GM23338 (cell line): ENCODE measurements at regions not wholly inside any gene's neighbourhood (a gene's known extent, or its start where the extent isn't known, plus 50 kb on each side); places are given as distances from the start of the nearest gene placed in this dataset. TPM values are rescaled to one million over a fixed set of nuclear protein-coding genes. Genes with fewer than 3 reads are reported as not detected.

Experiments
- ATAC-seq: fragments of 200-7000 bp; cut with Tn5 transposase; 3 replicates; pipeline ENCODE4 v1.9.1; 2020
- DNase-seq: peaks from one replicate; pipeline ENCODE4 v3.0.0-alpha.2; 2015; ENCODE audit warnings: low spot score
- H2AFZ ChIP-seq: fragments of 200-600 bp; sonication (generic); 2 replicates; pipeline ENCODE4 v1.8.0; 2016; ENCODE audit warnings: antibody characterized with exemption, mild to moderate bottlenecking, moderate library complexity
- H3F3A ChIP-seq: fragments of 200-600 bp; sonication (generic); replicated peaks from 2 replicates; pipeline ENCODE4 v1.8.0; 2017; ENCODE audit warnings: antibody characterized with exemption, mixed run types, low read depth
- H3K27ac ChIP-seq: fragments of 200-600 bp; sonication (generic); 2 replicates; pipeline ENCODE4 v1.6.1; 2016; ENCODE audit warnings: low read depth
- H3K27me3 ChIP-seq: fragments of 200-600 bp; sonication (generic); 2 replicates; pipeline ENCODE4 v1.8.0; 2016; ENCODE audit warnings: mild to moderate bottlenecking, mixed run types, moderate library complexity; ENCODE audit not compliant: insufficient read depth
- H3K36me3 ChIP-seq: fragments of 200-600 bp; sonication (generic); 2 replicates; pipeline ENCODE4 v1.8.0; 2016; ENCODE audit warnings: mild to moderate bottlenecking; ENCODE audit not compliant: insufficient read depth
- H3K4me1 ChIP-seq: fragments of 200-600 bp; sonication (generic); 2 replicates; pipeline ENCODE4 v1.8.0; 2016; ENCODE audit warnings: mild to moderate bottlenecking, moderate library complexity; ENCODE audit not compliant: insufficient read depth
- H3K4me2 ChIP-seq: fragments of 200-600 bp; sonication (generic); 2 replicates; pipeline ENCODE4 v1.7.1; 2017; ENCODE audit warnings: mixed run types
- H3K4me3 ChIP-seq: fragments of 200-600 bp; sonication (generic); 2 replicates; pipeline ENCODE4 v1.6.1; 2016; ENCODE audit warnings: mixed run types
- H3K79me2 ChIP-seq: fragments of 200-600 bp; sonication (generic); replicated peaks from 2 replicates; pipeline ENCODE4 v1.8.0; 2017; ENCODE audit warnings: mild to moderate bottlenecking; ENCODE audit not compliant: insufficient read depth
- H3K9me2 ChIP-seq: fragments of 200-600 bp; sonication (generic); 2 replicates; pipeline ENCODE4 v1.8.0; 2017; ENCODE audit not compliant: insufficient read depth
- H4K20me1 ChIP-seq: fragments of 200-600 bp; sonication (generic); replicated peaks from 2 replicates; pipeline ENCODE4 v1.8.0; 2017; ENCODE audit warnings: mild to moderate bottlenecking; ENCODE audit not compliant: insufficient read depth
- H3K27ac Mint-ChIP-seq: 2 replicates; pipeline ENCODE4 v1.8.0; 2020; ENCODE audit warnings: inconsistent platforms, mild to moderate bottlenecking, moderate library complexity, mixed read lengths
- H3K27me3 Mint-ChIP-seq: 3 replicates; pipeline ENCODE4 v1.8.0; 2022; ENCODE audit warnings: low read depth, mild to moderate bottlenecking, moderate library complexity, mixed read lengths, inconsistent platforms; ENCODE audit not compliant: insufficient read depth, poor library complexity
- H3K36me3 Mint-ChIP-seq: 3 replicates; pipeline ENCODE4 v1.8.0; 2021; ENCODE audit warnings: low read depth, mild to moderate bottlenecking, inconsistent platforms, moderate library complexity, mixed read lengths
- H3K4me1 Mint-ChIP-seq: 3 replicates; pipeline ENCODE4 v1.8.0; 2020; ENCODE audit warnings: mild to moderate bottlenecking, inconsistent platforms, mixed read lengths
- H3K4me3 Mint-ChIP-seq: 3 replicates; pipeline ENCODE4 v1.8.0; 2021; ENCODE audit warnings: moderate library complexity, mild to moderate bottlenecking, inconsistent platforms, mixed read lengths
- H3K9me3 Mint-ChIP-seq: 3 replicates; pipeline ENCODE4 v1.8.0; 2020; ENCODE audit warnings: moderate library complexity, mild to moderate bottlenecking, inconsistent platforms, mixed read lengths
- EZH2 ChIP-seq: fragments of 200-600 bp; sonication (generic); IDR thresholded peaks from one replicate; pipeline ENCODE4 v1.8.0; 2017; ENCODE audit warnings: antibody characterized with exemption, mild to moderate bottlenecking, low read depth; ENCODE audit not compliant: unreplicated experiment
- JUNB ChIP-seq: IDR thresholded peaks from one replicate; pipeline ENCODE4 v1.6.1; 2016; ENCODE audit warnings: antibody characterized with exemption; ENCODE audit not compliant: unreplicated experiment
- NANOG ChIP-seq: IDR thresholded peaks from 2 replicates; pipeline ENCODE4 v1.6.1; 2016; ENCODE audit warnings: antibody characterized with exemption, borderline replicate concordance
- STAT1 ChIP-seq: IDR thresholded peaks from one replicate; pipeline ENCODE4 v1.6.1; 2016; ENCODE audit warnings: antibody characterized with exemption; ENCODE audit not compliant: unreplicated experiment
- microRNA counts: library from miRNA; unstranded; fragments of <30 nt; microRNA quantifications from one replicate; lab custom pipeline; 2017
- microRNA-seq: library from miRNA; unstranded; fragments of <30 nt; microRNA quantifications from one replicate; pipeline ENCODE4, GENCODE V29; 2017
- small RNA-seq: library from RNA; depleted of rRNA; stranded (forward); fragments of <200 nt; gene quantifications from one replicate; pipeline ENCODE3, GENCODE V24; 2014; ENCODE audit warnings: low replicate concordance
- TF ChIP-seq, protein P1 (sequence below): IDR thresholded peaks from one replicate; pipeline ENCODE4 v1.6.1; 2018; ENCODE audit warnings: antibody characterized with exemption; ENCODE audit not compliant: unreplicated experiment
- TF ChIP-seq, protein P2 (sequence below): fragments of 250-450 bp; sonication (Bioruptor Pico); IDR thresholded peaks from 2 replicates; pipeline ENCODE4 v1.5.0; 2020; ENCODE audit warnings: mild to moderate bottlenecking, moderate library complexity

DNA sequence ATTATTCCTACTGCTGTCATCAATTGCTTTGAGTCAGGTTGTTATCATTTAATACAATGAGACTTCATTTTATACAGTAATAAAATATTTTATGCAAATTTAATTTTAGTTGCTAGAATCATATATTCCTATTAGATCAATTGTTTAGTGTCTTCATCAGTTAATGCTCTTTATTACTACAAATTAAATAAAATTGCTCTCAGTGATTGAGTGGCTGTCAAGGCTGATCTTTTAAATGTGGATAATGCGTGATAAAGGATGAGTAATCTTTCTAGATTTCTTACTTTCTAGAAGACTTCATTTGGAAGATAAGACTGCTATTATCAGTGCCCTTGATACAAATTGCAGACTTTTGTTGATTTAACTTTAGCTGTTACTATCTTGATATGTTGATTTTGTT lies 59.6 kb upstream of the CDH2 start:
- no peaks in the 10 kb centered on the region for H3F3A ChIP-seq
- H4K20me1 ChIP-seq: no peaks in the 10 kb centered on the region
- H3K4me2 ChIP-seq: no peak overlapping the region
- Mint-ChIP-seq H3K27ac (no peak overlapping the region), H3K27me3 (no peaks in the 10 kb centered on the region), H3K36me3 (peaks cover 7% of the 10 kb centered on the region; the same call in 2 of the 3 replicates), H3K4me3 (no peak overlapping the region), H3K4me1 (peaks cover 5% of the 10 kb centered on the region), H3K9me3 (peaks cover 5% of the 10 kb centered on the region; the same call in 2 of the 3 replicates)
- no peak overlapping the region for H3K4me3 ChIP-seq
- no peaks in the 10 kb centered on the region for H3K9me2 ChIP-seq
- H3K27ac ChIP-seq: no peak overlapping the region
- no peak for DNase-seq
- TF ChIP-seq NANOG (no peak), JUNB (no peak), EZH2 (no peak), STAT1 (no peak)
- TF ChIP-seq, protein P1, sequence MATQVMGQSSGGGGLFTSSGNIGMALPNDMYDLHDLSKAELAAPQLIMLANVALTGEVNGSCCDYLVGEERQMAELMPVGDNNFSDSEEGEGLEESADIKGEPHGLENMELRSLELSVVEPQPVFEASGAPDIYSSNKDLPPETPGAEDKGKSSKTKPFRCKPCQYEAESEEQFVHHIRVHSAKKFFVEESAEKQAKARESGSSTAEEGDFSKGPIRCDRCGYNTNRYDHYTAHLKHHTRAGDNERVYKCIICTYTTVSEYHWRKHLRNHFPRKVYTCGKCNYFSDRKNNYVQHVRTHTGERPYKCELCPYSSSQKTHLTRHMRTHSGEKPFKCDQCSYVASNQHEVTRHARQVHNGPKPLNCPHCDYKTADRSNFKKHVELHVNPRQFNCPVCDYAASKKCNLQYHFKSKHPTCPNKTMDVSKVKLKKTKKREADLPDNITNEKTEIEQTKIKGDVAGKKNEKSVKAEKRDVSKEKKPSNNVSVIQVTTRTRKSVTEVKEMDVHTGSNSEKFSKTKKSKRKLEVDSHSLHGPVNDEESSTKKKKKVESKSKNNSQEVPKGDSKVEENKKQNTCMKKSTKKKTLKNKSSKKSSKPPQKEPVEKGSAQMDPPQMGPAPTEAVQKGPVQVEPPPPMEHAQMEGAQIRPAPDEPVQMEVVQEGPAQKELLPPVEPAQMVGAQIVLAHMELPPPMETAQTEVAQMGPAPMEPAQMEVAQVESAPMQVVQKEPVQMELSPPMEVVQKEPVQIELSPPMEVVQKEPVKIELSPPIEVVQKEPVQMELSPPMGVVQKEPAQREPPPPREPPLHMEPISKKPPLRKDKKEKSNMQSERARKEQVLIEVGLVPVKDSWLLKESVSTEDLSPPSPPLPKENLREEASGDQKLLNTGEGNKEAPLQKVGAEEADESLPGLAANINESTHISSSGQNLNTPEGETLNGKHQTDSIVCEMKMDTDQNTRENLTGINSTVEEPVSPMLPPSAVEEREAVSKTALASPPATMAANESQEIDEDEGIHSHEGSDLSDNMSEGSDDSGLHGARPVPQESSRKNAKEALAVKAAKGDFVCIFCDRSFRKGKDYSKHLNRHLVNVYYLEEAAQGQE: no peak
- TF ChIP-seq, protein P2, sequence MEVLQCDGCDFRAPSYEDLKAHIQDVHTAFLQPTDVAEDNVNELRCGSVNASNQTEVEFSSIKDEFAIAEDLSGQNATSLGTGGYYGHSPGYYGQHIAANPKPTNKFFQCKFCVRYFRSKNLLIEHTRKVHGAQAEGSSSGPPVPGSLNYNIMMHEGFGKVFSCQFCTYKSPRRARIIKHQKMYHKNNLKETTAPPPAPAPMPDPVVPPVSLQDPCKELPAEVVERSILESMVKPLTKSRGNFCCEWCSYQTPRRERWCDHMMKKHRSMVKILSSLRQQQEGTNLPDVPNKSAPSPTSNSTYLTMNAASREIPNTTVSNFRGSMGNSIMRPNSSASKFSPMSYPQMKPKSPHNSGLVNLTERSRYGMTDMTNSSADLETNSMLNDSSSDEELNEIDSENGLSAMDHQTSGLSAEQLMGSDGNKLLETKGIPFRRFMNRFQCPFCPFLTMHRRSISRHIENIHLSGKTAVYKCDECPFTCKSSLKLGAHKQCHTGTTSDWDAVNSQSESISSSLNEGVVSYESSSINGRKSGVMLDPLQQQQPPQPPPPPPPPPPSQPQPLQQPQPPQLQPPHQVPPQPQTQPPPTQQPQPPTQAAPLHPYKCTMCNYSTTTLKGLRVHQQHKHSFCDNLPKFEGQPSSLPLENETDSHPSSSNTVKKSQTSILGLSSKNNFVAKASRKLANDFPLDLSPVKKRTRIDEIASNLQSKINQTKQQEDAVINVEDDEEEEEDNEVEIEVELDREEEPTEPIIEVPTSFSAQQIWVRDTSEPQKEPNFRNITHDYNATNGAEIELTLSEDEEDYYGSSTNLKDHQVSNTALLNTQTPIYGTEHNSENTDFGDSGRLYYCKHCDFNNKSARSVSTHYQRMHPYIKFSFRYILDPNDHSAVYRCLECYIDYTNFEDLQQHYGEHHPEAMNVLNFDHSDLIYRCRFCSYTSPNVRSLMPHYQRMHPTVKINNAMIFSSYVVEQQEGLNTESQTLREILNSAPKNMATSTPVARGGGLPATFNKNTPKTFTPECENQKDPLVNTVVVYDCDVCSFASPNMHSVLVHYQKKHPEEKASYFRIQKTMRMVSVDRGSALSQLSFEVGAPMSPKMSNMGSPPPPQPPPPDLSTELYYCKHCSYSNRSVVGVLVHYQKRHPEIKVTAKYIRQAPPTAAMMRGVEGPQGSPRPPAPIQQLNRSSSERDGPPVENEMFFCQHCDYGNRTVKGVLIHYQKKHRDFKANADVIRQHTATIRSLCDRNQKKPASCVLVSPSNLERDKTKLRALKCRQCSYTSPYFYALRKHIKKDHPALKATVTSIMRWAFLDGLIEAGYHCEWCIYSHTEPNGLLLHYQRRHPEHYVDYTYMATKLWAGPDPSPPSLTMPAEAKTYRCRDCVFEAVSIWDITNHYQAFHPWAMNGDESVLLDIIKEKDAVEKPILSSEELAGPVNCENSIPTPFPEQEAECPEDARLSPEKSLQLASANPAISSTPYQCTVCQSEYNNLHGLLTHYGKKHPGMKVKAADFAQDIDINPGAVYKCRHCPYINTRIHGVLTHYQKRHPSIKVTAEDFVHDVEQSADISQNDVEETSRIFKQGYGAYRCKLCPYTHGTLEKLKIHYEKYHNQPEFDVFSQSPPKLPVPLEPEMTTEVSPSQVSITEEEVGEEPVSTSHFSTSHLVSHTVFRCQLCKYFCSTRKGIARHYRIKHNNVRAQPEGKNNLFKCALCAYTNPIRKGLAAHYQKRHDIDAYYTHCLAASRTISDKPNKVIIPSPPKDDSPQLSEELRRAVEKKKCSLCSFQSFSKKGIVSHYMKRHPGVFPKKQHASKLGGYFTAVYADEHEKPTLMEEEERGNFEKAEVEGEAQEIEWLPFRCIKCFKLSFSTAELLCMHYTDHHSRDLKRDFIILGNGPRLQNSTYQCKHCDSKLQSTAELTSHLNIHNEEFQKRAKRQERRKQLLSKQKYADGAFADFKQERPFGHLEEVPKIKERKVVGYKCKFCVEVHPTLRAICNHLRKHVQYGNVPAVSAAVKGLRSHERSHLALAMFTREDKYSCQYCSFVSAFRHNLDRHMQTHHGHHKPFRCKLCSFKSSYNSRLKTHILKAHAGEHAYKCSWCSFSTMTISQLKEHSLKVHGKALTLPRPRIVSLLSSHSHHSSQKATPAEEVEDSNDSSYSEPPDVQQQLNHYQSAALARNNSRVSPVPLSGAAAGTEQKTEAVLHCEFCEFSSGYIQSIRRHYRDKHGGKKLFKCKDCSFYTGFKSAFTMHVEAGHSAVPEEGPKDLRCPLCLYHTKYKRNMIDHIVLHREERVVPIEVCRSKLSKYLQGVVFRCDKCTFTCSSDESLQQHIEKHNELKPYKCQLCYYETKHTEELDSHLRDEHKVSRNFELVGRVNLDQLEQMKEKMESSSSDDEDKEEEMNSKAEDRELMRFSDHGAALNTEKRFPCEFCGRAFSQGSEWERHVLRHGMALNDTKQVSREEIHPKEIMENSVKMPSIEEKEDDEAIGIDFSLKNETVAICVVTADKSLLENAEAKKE (CRISPR knock-in tag): no peak
- H2AFZ ChIP-seq: no peak overlapping the region
- no peaks in the 10 kb centered on the region for H3K4me1 ChIP-seq
- no peaks in the 10 kb centered on the region for H3K79me2 ChIP-seq
- ATAC-seq: no peak
- no peaks in the 10 kb centered on the region for H3K27me3 ChIP-seq
- H3K36me3 ChIP-seq: no peaks in the 10 kb centered on the region

MicroRNA genes in the stretch of these regions (microRNA counts, 767-probe panel; counts per million panel counts)
- not detected for microRNA hsa-miR-302f (lab: Ali Mortazavi, UCI)

Small RNAs in the stretch of these regions (microRNA-seq; reads per million reads assigned to microRNA genes)
- not detected for gene MIR302F

Small RNAs in the stretch of these regions (small RNA-seq; reads per million reads assigned to genes)
- gene AC023932.1 (not detected), gene AC105245.1 (not detected), gene RNU6-408P (not detected)
